Coronary artery (tissue), 2 donors: ENCODE measurements at regions not wholly inside any gene's neighbourhood (a gene's known extent, or its start where the extent isn't known, plus 50 kb on each side); places are given as distances from the start of the nearest gene placed in this dataset.
"Not testable (repeated sequence)": the region's sequence is repeated elsewhere in the genome, so short reads cannot be mapped to it uniquely, and the experiment has no call there.

Experiments
- DNase-seq: peaks from one replicate; pipeline ENCODE4 v3.0.0-alpha.2; 2017; ENCODE audit warnings: low spot score
- H3K27ac ChIP-seq, 2 donors: fragments of 200-600 bp; sonication (generic); one replicate each; pipeline ENCODE4 v1.5.1; 2016 to 2019
- H3K4me3 ChIP-seq: fragments of 200-600 bp; sonication (generic); 2 replicates; pipeline ENCODE4 v1.5.1; 2016; ENCODE audit warnings: mild to moderate bottlenecking, moderate library complexity
- CTCF ChIP-seq: fragments of 200-600 bp; sonication (generic); IDR thresholded peaks from one replicate; pipeline ENCODE4 v1.5.1; 2019; ENCODE audit warnings: antibody characterized with exemption

DNA sequence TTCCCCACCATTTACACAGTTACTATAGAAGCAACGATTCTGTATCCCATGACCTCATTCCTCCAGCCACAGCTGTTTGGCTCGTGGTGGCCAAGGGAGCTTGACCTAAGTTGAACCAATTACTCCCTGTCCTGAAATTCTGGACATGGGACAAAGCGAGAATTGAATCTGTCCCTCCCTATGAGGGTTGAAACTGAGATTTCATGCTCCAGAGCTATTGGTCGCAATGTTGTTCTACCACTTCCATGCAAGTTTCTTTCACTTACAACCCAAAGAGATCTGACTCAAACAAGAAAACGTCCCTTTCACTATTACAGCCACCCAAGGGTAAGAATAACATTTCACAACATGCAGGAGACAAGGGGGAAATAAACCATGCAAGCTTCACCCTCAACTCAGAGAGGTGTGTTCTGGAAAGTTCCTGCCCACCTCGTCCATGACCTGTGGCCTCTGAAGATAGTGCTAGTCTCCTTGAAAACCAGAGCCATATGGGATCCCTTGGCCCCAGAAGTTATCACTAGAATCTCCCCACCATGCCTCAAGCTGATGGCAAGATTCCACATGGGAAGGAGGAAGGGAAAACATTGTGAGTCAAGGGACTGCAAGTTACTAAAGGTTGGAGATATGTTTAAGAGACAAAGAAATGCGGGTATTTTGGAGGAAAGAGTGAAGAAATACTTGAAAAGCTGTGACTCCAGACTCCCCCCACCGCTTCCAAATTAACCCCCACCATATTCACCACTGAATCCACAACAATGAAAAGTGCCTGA lies 74.5 kb upstream of the SRSF6 start:
- no peak for TF ChIP-seq CTCF
- no peak overlapping the region for H3K27ac ChIP-seq
- no peak for DNase-seq
- H3K4me3 ChIP-seq, result no peak overlapping the region

- DNase-seq, H3K27ac ChIP-seq, H3K4me3 ChIP-seq: not testable (repeated sequence)
Measured at GRCh38 chr20:43382135-43382534, 75.6 kb upstream of the SRSF6 start.

- DNase-seq, H3K4me3 ChIP-seq, H3K27ac ChIP-seq: not testable (repeated sequence)
Measured at GRCh38 chr20:43381533-43381932, 76.2 kb upstream of the SRSF6 start.

- H3K4me3 ChIP-seq, result no peak overlapping the region
- no peak for DNase-seq
- no peak overlapping the region for H3K27ac ChIP-seq
- TF ChIP-seq CTCF, result no peak
Measured at GRCh38 chr20:43379239-43379917, 78.3 kb upstream of the SRSF6 start.

- TF ChIP-seq CTCF, result no peak
- H3K4me3 ChIP-seq, result no peak overlapping the region
- H3K27ac ChIP-seq, result no peak overlapping the region
- no peak for DNase-seq
Measured at GRCh38 chr20:43376831-43377230, 80.9 kb upstream of the SRSF6 start.

DNA sequence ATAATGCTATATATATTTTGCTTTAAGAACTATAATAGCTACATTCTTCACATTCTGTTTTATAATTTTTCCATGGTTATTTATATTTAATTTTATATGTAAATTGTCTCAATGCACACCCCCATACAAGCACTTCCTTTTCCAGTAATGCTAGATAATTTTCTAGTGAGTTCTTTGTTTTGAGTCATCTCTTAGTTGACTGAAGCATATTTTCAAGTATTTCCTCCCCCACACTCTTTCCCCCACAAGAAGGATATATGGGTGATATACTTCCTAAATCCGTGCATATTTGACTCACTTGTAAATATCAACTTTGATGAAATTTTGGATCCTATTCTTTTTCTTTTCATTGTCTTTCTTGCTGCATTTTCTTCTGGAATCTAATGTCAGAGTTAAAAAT lies 82.1 kb upstream of the SRSF6 start:
- DNase-seq, result no peak
- H3K4me3 ChIP-seq, result no peak overlapping the region
- TF ChIP-seq CTCF, result no peak
- no peak overlapping the region for H3K27ac ChIP-seq

- H3K4me3 ChIP-seq, result no peak overlapping the region
- no peak for DNase-seq
- H3K27ac ChIP-seq, result no peak overlapping the region
- no peak for TF ChIP-seq CTCF
Measured at GRCh38 chr20:43372051-43372450, 85.6 kb upstream of the SRSF6 start.

GRCh38 chr20:43365691-43366090 lies 92.0 kb upstream of the SRSF6 start:
- TF ChIP-seq CTCF, result no peak
- no peak overlapping the region for H3K4me3 ChIP-seq
- no peak overlapping the region for H3K27ac ChIP-seq
- DNase-seq, result no peak
